ENCODE measurements at regions not wholly inside any gene's neighbourhood (a gene's known extent, or its start where the extent isn't known, plus 50 kb on each side); places are given as distances from the start of the nearest gene placed in this dataset.
A peak's percentile ranks its signal among the peaks of the same experiment; 100 is the strongest.

DNA sequence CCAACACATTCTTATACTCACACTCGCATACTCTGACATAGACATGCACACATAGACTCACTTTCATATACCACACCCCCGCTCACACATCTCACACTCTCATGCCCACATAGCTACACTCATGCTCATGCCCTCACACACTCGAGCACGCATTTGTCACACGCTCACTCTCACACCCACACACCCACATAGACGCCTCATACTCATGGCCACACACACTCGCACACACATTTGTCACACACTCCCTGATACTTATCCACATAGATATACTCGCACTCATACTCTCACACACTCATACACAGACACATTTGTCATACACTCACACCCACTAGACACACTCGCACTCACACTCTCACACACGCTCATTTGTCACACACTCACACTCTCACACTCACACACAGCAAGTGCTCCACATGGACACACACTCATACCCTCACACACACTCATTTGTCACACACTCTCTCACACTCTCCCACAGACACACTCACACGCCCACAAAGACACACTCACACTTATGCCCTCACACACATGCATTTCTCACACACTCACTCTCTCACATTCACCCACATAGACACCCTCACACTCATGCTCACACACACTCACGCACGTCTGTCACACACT is 50.9 kb downstream of the TNP1 start:
- no peak for DNase-seq (ENCODE audit: extremely low read depth, low read depth, low spot score)

DNA sequence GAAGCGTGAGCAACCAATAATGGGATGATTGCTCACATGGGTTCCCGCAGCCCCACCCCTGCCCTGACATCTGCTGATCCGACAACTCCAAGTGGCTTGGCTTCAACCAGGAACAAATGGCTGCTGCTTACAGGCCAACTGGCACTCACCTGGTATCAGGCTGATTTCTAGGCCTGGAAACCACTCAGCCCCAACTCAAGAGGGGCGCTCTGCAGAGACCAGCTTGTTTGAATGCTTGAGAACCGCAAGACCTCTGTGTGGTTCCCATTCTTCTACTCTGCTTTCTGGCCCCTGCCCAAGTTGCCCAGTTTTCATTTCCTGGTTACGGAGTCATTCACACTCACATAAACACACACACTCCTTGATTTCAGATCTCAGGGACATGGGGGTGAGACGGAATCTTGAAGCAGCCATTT is 52.0 kb downstream of the TNP1 start:
- no peak for DNase-seq (ENCODE audit: extremely low read depth, low read depth, low spot score)

DNA sequence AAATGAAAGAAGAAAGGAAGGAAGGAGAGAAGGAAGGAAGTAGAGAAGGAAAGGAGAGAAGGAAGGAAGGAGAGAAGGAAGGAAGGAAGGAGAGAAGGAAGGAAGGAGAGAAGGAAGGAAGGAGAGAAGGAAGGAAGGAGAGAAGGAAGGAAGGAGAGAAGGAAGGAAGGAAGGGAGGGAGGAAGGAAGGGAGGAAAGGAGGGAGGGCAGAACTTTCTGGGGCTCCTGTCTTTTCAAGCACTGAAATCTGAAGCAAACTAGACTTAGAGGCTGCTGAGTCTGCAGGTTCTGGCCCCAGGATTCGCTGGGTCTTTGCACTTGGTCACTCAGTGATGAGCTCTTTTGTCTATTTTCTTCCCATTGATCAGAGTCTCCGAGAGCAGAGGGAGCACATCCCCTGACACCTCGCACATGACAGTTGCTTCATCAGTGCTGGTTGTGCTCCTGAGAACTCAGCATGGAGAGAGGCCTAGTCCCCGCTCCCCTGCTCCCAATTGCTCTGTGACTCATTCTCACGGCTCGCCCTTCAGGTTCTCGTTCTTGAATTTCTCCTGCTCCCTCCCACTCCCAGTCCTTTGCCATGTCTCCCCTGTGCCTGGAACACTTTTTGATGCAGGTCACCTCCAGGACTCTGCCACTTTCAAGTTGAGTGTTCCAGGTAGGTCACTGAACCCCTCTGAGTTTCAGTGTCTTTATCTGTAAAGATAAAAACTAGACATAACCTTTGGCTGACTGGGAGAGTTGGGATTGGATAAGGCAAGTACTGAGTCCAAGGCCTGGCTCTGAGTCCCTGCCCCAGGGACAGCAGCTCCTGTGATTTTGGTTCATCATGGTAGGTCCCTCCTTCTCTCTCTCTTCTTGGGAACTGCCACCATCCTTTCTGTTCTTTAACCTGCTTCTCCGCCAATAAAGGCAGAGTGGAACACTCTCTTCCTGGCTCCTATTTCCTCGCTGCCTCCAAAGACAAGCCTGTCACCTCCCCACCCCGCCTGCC is 55.2 kb downstream of the TNP1 start:
- DNase-seq (ENCODE audit: extremely low read depth, low read depth, low spot score), result no peak

DNA sequence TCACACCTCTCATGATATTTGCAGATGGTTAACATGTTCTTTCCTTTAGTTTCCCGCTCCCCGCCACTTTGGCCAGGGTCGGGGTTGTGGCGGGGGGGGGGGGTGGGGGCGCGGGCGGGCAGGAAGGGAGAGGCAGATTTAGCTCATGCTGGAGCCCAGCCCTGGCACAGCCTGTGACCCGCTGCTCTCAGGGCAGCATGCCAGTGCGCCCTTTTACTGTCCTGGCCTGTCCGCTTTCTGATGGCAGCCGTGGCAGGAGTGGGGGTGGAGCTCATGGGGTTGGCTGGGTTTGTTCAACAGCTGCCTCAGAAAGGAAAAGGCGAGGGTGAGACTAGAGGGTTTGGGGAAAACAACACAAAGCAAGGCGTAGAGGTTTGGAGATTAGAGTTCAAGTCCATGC is 56.1 kb downstream of the TNP1 start:
- no peak for DNase-seq (ENCODE audit: extremely low read depth, low read depth, low spot score)

DNA sequence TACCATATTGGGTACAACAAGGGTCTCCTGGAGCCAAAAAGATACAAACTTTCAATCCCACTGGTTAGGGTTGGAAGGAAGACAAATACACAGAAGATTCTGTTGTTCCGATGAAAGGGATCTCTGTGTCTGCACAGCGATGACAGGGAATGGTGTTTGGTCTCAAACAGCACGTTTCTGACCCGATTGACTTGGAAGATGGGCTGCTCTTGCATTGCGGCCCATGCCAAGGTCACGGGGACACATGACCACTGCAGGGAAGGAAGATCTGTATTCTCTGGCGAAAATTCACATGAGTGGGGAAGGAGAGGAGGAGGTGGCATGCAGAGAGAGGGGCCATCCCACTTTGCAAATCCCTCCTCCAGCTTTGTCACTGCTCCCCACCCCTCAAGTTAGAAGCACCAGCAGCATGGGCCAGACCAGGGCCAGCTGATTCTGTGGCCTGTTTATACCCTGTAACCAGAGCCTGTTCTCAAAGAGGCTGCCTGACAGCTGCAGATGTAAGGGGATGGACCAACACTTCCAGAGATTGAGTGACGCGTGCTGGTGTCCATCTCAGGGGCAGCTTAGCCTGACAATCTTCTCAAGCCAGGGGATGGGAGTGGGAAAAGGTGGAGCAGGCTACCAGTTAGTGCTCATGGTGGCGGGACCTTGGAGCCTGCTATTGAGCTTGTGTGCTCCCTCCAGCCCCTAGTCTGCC is 57.2 kb downstream of the TNP1 start:
- no peak for DNase-seq (ENCODE audit: extremely low read depth, low read depth, low spot score)

DNA sequence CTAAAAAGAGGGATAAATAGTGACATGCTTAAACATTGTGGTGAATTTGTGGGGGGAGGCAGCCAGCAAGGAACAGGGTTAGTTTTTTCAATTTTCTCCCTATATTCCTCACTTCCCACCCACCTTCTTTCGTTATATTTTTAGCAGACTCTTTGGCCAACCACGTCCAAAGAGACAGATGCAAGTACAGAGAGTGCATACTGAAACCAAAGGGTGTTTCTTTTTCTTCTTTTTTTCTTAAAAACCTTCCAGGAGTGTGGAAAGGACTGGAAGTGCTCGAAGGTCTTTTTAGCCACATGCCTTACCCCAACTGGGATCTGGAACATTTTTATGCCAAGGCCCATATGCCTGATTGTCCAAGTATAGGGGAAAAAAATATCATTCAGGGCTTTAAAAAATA is 59.0 kb downstream of the TNP1 start:
- no peak for DNase-seq (ENCODE audit: extremely low read depth, low read depth, low spot score)

DNA sequence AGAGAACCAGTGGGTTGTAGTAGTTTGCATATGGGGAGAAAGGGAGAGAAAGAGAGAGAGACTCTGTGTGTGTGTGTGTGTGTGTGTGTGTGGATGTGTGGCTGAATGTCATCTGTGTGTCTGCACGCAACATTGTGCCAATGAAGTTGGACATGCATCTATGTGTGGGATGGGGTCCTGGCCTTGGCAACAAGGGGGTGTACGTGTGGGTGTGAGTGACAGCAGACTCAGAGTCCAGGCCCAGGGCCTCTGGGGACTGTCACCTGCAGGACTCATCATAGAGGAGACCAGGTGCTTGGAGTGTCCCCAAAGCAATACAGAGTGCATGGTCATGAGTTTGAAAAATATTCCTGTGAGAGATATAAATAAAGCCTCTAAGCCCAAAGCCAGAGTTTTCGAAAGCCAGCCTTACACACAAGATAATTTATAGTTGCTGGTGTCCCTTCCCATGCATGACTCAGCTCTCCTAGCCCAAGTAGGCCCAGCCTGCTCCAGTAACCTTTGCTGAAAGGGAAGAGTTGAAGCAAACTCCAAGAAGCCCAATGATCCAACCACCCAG is 59.9 kb downstream of the TNP1 start:
- no peak for DNase-seq (ENCODE audit: extremely low read depth, low read depth, low spot score)

DNA sequence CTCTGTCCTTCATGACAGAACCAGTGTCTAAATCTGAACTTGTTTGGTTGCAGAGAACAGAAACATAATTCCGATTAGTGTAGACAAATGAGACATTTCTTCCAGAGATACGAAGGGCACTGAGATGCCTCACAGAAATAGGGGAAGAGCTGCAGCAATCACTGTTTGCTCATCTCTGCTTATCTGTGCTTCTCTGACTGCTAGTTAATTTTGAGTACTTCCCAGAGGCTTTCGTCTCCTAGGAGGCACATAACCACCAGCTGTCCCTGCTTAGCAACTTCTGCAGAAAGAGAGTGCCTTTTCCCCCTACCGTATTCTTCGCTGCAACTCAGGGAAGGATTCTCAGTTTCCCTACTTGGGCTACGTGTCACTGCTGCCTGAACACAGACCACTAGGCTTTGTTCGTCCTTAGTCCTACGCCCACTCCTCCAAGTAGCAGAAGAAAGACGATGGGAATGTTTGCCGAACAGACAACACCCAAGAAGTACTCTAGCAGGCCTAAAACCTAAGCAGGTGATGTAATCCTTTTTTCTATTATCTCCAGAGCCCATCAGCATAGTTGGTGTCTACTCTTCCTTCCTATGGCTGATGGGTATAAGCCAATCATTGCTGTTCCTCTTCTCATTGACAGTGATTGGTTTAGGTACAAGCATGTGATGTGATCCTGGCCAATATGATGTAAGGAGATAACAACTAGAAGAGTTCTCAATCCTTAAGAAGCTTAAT is 63.6 kb downstream of the TNP1 start:
- DNase-seq (ENCODE audit: extremely low read depth, low read depth, low spot score), result no peak

DNA sequence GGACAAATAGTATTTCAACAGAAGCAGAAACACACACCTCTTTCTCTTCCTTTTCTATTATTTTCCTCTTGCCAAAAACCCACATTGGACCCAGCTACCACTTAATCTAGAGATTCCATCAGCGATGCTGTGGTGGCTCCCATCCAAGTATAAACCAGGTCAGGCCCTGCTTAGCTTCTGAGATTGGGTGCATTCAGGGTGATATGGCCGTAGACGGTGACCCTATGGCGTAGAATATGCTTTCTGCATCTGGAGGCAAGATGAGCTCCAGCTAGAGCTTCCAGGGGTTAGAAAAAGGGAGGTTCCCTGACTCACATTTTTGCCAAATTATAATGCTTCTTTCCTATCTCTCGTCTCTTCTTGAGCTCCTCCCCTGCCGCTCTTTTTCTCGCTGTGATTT is 66.5 kb downstream of the TNP1 start:
- DNase-seq (ENCODE audit: extremely low read depth, low read depth, low spot score), result no peak

DNA sequence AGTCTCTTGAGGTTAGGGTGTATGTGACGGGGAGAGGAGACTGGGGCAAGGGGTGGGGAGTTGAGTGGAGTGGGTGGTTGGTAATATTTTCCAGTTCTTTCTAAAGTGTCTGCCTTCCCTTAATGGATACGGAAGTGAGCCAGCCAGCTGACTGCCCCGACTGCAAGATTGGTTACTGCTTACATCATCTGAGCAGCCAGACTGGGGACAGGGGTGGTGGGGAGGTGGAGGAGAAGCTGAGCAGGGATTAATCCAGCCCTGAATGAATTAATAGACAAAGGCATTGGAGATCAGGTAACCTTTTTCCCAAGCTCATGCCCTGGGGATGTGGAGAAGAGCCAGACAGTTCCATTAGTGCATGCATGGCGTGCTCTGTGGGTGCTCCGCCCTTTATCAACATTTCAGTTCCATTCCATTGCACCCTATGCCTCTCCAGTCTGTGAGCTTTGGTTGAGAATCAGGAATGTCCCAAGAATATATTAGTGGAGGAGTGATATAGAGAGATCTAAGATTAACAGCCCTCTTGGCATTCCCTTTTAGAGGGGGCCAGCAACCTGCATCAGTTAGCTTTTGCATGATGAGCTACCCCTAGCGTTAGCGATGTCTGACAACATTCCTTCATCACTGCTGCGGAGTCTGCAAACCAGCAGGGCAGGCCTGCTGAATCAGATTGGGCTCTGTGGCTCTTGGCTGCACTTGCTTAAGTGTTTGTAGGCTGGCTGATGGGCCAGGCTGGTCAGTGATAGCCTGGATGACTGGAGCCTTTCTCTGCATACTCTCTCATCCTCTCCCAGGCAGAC is 67.4 kb downstream of the TNP1 start:
- DNase-seq (ENCODE audit: extremely low read depth, low read depth, low spot score), result no peak

DNA sequence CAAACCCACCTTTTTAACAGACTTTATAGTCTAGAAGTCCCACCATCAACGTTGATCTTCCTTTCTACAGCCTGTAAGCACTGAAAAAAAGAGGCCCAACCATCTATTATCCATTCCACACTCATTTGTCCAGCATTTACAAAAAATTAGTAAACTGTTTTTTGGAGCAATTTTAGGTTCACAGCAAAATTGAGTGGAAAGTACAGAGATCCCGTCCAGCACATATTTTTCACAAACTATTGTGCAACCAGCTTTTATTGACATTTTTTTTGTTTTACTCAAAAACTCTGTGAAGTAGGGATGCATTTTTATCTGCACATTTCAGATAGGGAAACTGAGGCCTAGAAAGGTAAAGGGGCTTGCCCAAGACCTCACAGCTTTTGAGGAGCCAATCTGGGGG is 68.6 kb downstream of the TNP1 start:
- no peak for DNase-seq (ENCODE audit: extremely low read depth, low read depth, low spot score)

DNA sequence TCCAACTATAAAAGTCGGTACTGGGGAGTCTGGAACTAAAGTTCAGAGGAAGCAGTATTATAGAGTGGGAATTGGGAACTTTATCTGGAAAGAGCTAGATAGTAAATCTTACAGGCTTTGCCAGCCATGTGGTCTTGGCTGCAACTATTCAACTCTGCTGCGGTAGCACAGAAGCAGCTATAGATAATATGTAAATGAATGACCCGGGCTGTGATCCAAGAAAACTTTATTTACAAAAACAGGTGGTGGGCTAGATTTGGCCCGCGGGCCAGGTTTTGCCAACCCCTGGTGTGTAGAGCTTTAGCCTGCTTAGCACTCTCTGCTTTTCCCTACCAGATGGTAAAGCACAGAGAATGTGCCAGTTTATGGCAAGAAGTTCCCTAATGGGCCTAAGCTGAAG is 70.8 kb downstream of the TNP1 start:
- no peak for DNase-seq (ENCODE audit: extremely low read depth, low read depth, low spot score)

DNA sequence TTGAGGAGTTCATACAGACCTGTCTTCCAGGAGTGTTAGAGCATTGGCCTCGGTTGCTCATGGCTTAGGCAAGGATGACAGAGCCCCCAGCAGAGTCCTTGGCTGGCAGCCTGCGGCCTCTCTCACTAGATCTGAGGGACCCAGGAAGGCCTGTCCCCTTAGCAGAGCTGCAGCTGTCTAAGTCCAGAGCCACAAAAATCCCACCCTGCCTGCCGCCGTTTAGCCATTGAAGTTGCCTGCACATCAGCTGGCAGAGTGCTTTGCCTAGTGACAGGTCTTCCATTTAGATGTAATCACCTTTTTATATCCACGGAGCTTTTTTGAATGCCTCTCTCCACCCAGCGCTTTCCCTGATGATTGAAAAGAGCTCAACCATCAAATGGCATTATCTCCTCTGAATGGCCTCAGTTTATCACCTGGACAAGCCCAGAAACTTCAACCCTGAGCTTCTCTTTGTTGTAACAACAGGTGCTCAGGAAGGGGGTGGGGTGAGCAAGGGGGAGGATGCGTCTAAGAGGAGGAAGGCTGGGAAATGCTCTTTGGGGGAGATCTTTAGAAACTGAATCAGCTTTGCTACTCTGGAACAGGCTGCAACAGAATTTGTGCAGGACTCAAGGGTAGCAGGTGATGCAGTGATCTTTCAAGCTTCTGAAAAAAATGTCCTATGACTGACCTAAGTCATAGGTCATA is 71.9 kb downstream of the TNP1 start:
- DNase-seq (ENCODE audit: extremely low read depth, low read depth, low spot score), result no peak

DNA sequence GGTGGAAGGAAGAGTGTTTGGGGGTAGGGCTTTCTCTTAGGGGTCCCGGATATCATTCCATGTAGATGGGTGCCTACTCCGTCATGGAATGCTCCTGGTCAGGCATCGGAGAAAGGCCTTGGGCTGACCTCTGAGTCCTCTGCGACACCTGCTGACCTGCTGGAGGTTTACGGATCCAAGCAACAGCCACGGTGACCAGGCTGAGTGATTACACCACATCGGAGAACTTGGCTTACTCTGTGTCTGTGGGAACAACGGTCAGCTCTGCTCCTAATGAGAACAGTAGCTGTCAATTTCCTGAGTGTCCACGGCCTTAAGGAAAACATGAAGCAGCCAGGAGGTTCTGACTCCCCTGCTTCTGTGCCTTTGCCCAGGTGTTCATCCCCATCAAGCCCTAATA is 73.2 kb downstream of the TNP1 start:
- no peak for DNase-seq (ENCODE audit: extremely low read depth, low read depth, low spot score)

DNA sequence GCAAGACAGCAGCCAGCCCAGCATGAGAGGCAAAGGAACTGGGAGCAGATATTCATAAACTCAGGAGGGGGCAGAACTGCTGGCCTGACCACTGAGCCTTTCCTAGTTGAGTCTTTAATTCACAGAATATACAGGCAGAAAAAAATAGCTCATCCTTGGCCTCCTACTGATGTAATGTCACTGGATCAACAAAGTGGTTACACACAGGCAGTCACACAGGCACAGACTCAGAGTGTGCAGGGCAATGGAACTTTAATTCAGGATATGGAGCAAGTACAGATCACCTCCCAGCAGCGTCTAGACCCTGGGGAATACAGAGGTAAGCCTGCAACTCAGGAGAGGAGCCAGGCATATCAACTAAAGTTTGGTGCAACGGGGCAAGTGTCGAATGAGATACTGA is 75.4 kb downstream of the TNP1 start:
- no peak for DNase-seq (ENCODE audit: extremely low read depth, low read depth, low spot score)

DNA sequence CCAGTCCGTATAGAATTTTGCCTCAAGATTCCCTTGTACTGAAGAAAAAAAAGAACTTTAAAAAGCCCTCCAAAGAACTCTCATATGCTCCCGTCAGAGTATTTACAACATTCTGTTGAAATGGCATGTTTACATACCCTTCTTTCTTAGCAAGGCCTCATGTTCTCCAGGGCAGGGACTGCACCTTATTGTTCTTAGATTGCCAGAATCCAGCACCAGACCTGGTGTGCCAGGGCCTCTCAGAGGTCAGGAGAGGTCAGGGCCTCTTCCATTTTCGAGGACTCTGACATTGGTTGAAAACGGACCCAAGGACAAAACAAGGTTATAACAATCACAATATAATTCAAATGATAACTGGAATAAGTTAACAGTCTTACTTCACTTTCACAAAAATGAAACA is 78.2 kb downstream of the TNP1 start:
- DNase-seq (ENCODE audit: extremely low read depth, low read depth, low spot score), result no peak

DNA sequence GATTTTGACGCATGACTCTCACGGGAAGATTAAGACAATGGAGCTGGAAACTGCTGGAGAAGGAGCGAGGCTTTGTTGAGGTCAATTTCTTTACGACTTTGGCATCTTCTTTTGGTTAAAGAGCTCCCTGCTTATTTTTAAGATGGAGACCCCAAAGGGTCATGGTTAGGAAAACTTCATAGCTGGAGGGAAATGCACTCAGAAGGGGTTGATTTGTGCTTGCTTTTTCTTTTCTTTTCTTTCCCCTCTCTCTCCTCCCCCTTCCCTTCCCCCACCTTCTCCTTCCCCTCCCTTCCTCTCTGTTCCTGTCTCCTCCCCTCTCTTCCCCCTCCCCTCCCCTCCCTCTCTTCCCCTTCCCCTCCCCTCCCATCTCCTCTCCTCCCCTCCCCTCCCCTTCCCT is 79.0 kb downstream of the TNP1 start:
- no peak for DNase-seq (ENCODE audit: extremely low read depth, low read depth, low spot score)

DNA sequence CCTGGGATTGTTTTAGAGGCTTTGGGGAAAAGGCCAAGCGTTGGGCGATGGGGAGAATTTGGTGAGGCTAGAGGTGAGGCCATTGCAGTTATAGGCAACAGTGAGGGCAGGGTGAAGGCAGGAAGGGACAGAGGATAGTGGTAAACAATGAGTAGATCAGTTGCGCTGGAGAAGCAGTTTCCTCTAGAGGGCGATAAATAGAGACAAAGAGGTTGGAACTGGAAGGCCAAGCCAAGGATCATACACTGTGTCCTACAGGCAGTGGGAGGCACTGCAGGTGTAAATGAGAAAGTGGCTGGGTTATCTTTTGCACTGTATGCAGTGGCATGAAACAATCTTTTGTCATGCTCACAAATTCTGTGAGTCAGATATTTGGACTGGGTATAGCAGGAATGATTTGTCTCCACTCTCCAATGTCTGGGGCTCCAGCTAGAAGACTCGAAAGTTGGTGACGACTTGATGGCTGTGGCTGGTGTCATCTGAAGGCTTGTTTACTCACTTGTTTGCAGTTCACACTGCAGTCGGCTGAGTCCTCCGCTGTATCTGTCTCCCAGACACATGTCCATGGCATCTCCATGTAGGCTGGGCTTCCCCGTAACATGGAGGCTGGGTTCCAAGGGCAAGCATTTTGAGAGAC is 82.1 kb downstream of the TNP1 start:
- DNase-seq (ENCODE audit: extremely low read depth, low read depth, low spot score), result peak; percentile 29

Data from glomerular endothelial cell (primary cell).